C1 segment of cervical spinal cord (tissue), 14 donors: ENCODE measurements at regions not wholly inside any gene's neighbourhood (a gene's known extent, or its start where the extent isn't known, plus 50 kb on each side); places are given as distances from the start of the nearest gene placed in this dataset.

ENCODE experiments used
- DNase-seq, 14 donors: peaks; one replicate each; lab custom pipeline; 2025; lab: John Stamatoyannopoulos, UW

GRCh38 chr7:41367967-41368882, 334.7 kb downstream of the INHBA start:
- no peak for DNase-seq

- no peak for DNase-seq
These were observed 351.8 kb downstream of the INHBA start for GRCh38 chr7:41351091-41351490.

- DNase-seq, result no peak
These were observed 356.0 kb downstream of the INHBA start for GRCh38 chr7:41346878-41347277.

- no peak for DNase-seq
These were observed 362.8 kb downstream of the INHBA start for GRCh38 chr7:41339913-41340676.

GRCh38 chr7:41336981-41337380, 365.9 kb downstream of the INHBA start:
- no peak for DNase-seq

GRCh38 chr7:41336455-41336952, 366.4 kb downstream of the INHBA start:
- no peak for DNase-seq

GRCh38 chr7:41334071-41334862, 368.6 kb downstream of the INHBA start:
- DNase-seq, result no peak

- DNase-seq, result no peak
These were observed 369.4 kb downstream of the INHBA start for GRCh38 chr7:41333511-41333910.

GRCh38 chr7:41331194-41331593, 371.7 kb downstream of the INHBA start:
- DNase-seq, result no peak

- DNase-seq, result no peak
These were observed 374.3 kb downstream of the INHBA start for GRCh38 chr7:41328544-41328943.

- no peak for DNase-seq
These were observed 374.8 kb downstream of the INHBA start for GRCh38 chr7:41328131-41328530.

- no peak for DNase-seq
These were observed 376.3 kb downstream of the INHBA start for GRCh38 chr7:41326616-41327015.

GRCh38 chr7:41323806-41324205, 379.1 kb downstream of the INHBA start:
- no peak for DNase-seq

GRCh38 chr7:41319581-41319980, 383.3 kb downstream of the INHBA start:
- no peak for DNase-seq

GRCh38 chr7:41316410-41316809, 386.5 kb downstream of the INHBA start:
- DNase-seq, result no peak

GRCh38 chr7:41315764-41316163, 387.1 kb downstream of the INHBA start:
- DNase-seq, result no peak

GRCh38 chr7:41313171-41313570, 389.7 kb downstream of the INHBA start:
- DNase-seq, result no peak

- no peak for DNase-seq
These were observed 390.7 kb downstream of the INHBA start for GRCh38 chr7:41312235-41312634.

GRCh38 chr7:41311301-41311700, 391.6 kb downstream of the INHBA start:
- DNase-seq, result no peak

GRCh38 chr7:41306486-41306885, 396.4 kb downstream of the INHBA start:
- DNase-seq, result no peak

- DNase-seq, result no peak
These were observed 397.9 kb downstream of the INHBA start for GRCh38 chr7:41305001-41305400.

GRCh38 chr7:41303709-41304108, 399.2 kb downstream of the INHBA start:
- no peak for DNase-seq
